Liver (tissue), 8 donors: ENCODE measurements at regions not wholly inside any gene's neighbourhood (a gene's known extent, or its start where the extent isn't known, plus 50 kb on each side); places are given as distances from the start of the nearest gene placed in this dataset.

Experiments
- DNase-seq: peaks from one replicate; pipeline ENCODE4 v3.0.0-alpha.2; 2017; ENCODE audit warnings: low spot score
- H3K27ac ChIP-seq, 2 donors: one replicate each; pipeline ENCODE4 v1.7.0; 2013; ENCODE audit warnings: inconsistent platforms in 2 of 2, low read length in 2 of 2, control low read depth in 1 of 2, low read depth in 1 of 2, mild to moderate bottlenecking in 1 of 2
- H3K27me3 ChIP-seq, 4 donors: one replicate each; pipeline versions ENCODE4 v1.6.1 to v1.7.0; 2013; ENCODE audit warnings: low read length in 3 of 4, inconsistent platforms in 1 of 4, mild to moderate bottlenecking in 1 of 4, moderate library complexity in 1 of 4; ENCODE audit not compliant: control insufficient read depth in 4 of 4, insufficient read depth in 4 of 4
- H3K36me3 ChIP-seq, 4 donors: one replicate each; pipeline versions ENCODE4 v1.6.1 to v1.7.0; 2013; ENCODE audit warnings: low read length in 3 of 4, mild to moderate bottlenecking in 3 of 4, low read depth in 1 of 4, moderate library complexity in 1 of 4; ENCODE audit not compliant: control insufficient read depth in 4 of 4, insufficient read depth in 3 of 4
- H3K4me1 ChIP-seq, 4 donors: one replicate each; pipeline versions ENCODE4 v1.6.1 to v1.7.0; 2013; ENCODE audit warnings: low read length in 3 of 4, mild to moderate bottlenecking in 3 of 4, moderate library complexity in 1 of 4; ENCODE audit not compliant: control insufficient read depth in 4 of 4, insufficient read depth in 4 of 4
- H3K4me3 ChIP-seq, 3 donors: one replicate each; pipeline versions ENCODE4 v1.6.1 to v1.7.0; 2013; ENCODE audit warnings: low read length in 3 of 3, control low read depth in 1 of 3, low read depth in 1 of 3, mild to moderate bottlenecking in 1 of 3
- H3K9ac ChIP-seq, 2 donors: one replicate each; pipeline ENCODE4 v1.7.0; 2013; ENCODE audit warnings: low read length in 2 of 2, mild to moderate bottlenecking in 2 of 2, moderate library complexity in 2 of 2, control low read depth in 1 of 2, low read depth in 1 of 2
- H3K9me3 ChIP-seq, 4 donors: one replicate each; pipeline versions ENCODE4 v1.6.1 to v1.7.0; 2013; ENCODE audit warnings: low read length in 3 of 4; ENCODE audit not compliant: control insufficient read depth in 4 of 4
- ATF3 ChIP-seq: IDR thresholded peaks from 2 replicates; pipeline ENCODE4 v1.6.1; 2016; ENCODE audit warnings: antibody characterized with exemption
- CTCF ChIP-seq: fragments of 150-350 bp; IDR thresholded peaks from 2 replicates; pipeline ENCODE4 v1.5.1; 2017; ENCODE audit warnings: improper control_type of control experiment, low read depth, low read length; ENCODE audit not compliant: missing input control
- EGR1 ChIP-seq, 2 donors: IDR thresholded peaks; 2 replicates each; pipeline ENCODE4 v1.6.1; 2016 to 2018; ENCODE audit warnings: antibody characterized with exemption in 2 of 2, low read depth in 2 of 2
- FOXA1 ChIP-seq: IDR thresholded peaks from 2 replicates; pipeline ENCODE4 v1.6.1; 2016; ENCODE audit warnings: antibody characterized with exemption
- FOXA2 ChIP-seq: IDR thresholded peaks from 2 replicates; pipeline ENCODE4 v1.6.1; 2016; ENCODE audit warnings: antibody characterized with exemption
- GABPA ChIP-seq, 2 donors: IDR thresholded peaks in 1 of 2; conservative IDR thresholded peaks in 1 of 2; 2 replicates each; pipeline ENCODE4 v1.6.1; 2016; ENCODE audit warnings: antibody characterized with exemption in 2 of 2, mild to moderate bottlenecking in 1 of 2, moderate library complexity in 1 of 2
- HNF4A ChIP-seq, 2 donors: conservative IDR thresholded peaks; 2 replicates each; pipeline ENCODE4 v1.6.1; 2016; ENCODE audit warnings: antibody characterized with exemption in 2 of 2, mild to moderate bottlenecking in 2 of 2
- HNF4G ChIP-seq: IDR thresholded peaks from 2 replicates; pipeline ENCODE4 v1.6.1; 2016; ENCODE audit warnings: antibody characterized with exemption
- NR2F2 ChIP-seq: IDR thresholded peaks from 2 replicates; pipeline ENCODE4 v1.6.1; 2016; ENCODE audit warnings: antibody characterized with exemption
- RXRA ChIP-seq, 2 donors: IDR thresholded peaks; 2 replicates each; pipeline ENCODE4 v1.6.1; 2017 to 2018; ENCODE audit warnings: antibody characterized with exemption in 2 of 2, mild to moderate bottlenecking in 1 of 2
- SP1 ChIP-seq: IDR thresholded peaks from 2 replicates; pipeline ENCODE4 v1.6.1; 2018; ENCODE audit warnings: antibody characterized with exemption, mild to moderate bottlenecking
- TAF1 ChIP-seq: conservative IDR thresholded peaks from 2 replicates; pipeline ENCODE4 v1.6.1; 2016; ENCODE audit warnings: antibody characterized with exemption, mild to moderate bottlenecking
- YY1 ChIP-seq: IDR thresholded peaks from 2 replicates; pipeline ENCODE4 v1.6.1; 2016; ENCODE audit warnings: antibody characterized with exemption, mild to moderate bottlenecking
- WGBS: extraction: QIAGEN DNeasy Blood & Tissue Kit; methylation state at CpG from one replicate; pipeline ENCODE4 v1.1.7; 2013; 5-methylcytosine and 5-hydroxymethylcytosine counted together
- TF ChIP-seq, protein P1 (sequence below): IDR thresholded peaks from 2 replicates; pipeline ENCODE4 v1.6.1; 2016; ENCODE audit warnings: antibody characterized with exemption
- donor health status: healthy.
- donor health status: healthy.
- donor health status: healthy.
- donor health status: healthy.
- donor health status: healthy.

DNA sequence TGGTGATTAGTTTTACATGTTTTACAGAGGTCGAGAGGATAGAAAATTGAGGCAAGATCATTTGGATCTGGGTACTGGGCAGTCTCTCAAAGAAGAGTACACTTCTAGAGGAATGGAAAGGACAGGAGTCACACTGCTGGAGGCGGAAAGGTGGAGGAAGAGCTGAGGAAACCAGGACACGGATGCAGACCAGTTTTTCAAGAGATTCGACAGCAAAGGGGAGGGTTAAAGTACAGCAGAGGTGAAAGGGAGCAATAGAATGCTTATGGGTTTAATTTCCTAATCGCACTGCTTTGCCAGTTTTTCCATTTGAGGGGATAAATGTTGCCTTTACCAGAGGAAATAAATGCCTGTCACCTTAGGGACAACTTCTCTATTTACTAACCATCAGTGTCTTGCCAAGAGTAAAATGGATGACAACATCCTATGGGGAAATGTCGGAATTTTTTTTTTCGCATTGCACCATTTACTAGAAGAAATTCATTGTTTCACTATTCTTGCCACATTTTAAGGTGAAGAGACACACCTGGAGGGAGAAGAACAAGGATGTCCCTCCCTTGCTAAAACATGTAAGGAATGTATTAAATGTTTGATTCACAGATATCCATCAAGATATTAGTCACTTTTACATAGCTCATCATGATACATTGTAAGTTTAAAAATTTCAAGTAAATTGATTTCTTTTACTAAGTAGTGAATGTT, 226.6 kb downstream of the COL12A1 start:
- no peak overlapping the region for H3K9ac ChIP-seq
- DNase-seq = no peak
- 74% methylated on average over 7 of the region's 7 CpGs for WGBS
- no peaks in the 10 kb centered on the region for H3K4me1 ChIP-seq
- no peak overlapping the region for H3K4me3 ChIP-seq
- peaks cover 0 to 5% (median 0%) of the 10 kb centered on the region in 4 donors for H3K27me3 ChIP-seq
- H3K27ac ChIP-seq = no peak overlapping the region
- TF ChIP-seq, protein P1, sequence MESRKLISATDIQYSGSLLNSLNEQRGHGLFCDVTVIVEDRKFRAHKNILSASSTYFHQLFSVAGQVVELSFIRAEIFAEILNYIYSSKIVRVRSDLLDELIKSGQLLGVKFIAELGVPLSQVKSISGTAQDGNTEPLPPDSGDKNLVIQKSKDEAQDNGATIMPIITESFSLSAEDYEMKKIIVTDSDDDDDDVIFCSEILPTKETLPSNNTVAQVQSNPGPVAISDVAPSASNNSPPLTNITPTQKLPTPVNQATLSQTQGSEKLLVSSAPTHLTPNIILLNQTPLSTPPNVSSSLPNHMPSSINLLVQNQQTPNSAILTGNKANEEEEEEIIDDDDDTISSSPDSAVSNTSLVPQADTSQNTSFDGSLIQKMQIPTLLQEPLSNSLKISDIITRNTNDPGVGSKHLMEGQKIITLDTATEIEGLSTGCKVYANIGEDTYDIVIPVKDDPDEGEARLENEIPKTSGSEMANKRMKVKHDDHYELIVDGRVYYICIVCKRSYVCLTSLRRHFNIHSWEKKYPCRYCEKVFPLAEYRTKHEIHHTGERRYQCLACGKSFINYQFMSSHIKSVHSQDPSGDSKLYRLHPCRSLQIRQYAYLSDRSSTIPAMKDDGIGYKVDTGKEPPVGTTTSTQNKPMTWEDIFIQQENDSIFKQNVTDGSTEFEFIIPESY = no peak
- TF ChIP-seq CTCF = no peak
- no peaks in the 10 kb centered on the region for H3K9me3 ChIP-seq
- no peaks in the 10 kb centered on the region for H3K36me3 ChIP-seq

GRCh38 chr6:74976701-74977100, 229.2 kb downstream of the COL12A1 start:
- DNase-seq = no peak
- Histone ChIP-seq H3K9ac (no peak overlapping the region), H3K4me3 (no peak overlapping the region), H3K36me3 (no peaks in the 10 kb centered on the region), H3K27ac (no peak overlapping the region), H3K27me3 (peaks cover 0 to 3% (median 0%) of the 10 kb centered on the region in 4 donors), H3K9me3 (no peaks in the 10 kb centered on the region), H3K4me1 (no peaks in the 10 kb centered on the region)
- 81% methylated on average over 2 of the region's 2 CpGs for WGBS
- TF ChIP-seq SP1 (no peak), HNF4G (no peak), ATF3 (no peak), CTCF (no peak), TAF1 (no peak), RXRA (IDR thresholded peaks at IDR 0.05) (no peak), FOXA2 (no peak), GABPA (IDR thresholded peaks at IDR 0.05 in 1 of 2, conservative IDR thresholded peaks at IDR 0.05 in 1 of 2) (no peak), HNF4A (conservative IDR thresholded peaks at IDR 0.05) (no peak), NR2F2 (no peak), FOXA1 (no peak), YY1 (no peak), EGR1 (IDR thresholded peaks at IDR 0.05; ENCODE audit: low read depth in 2 of 2) (no peak)
- TF ChIP-seq, protein P1 = no peak
